ENCODE measurements at regions not wholly inside any gene's neighbourhood (a gene's known extent, or its start where the extent isn't known, plus 50 kb on each side); places are given as distances from the start of the nearest gene placed in this dataset.

GRCh38 chr2:19127616-19128015, 230.8 kb downstream of the OSR1 start:
- Mint-ChIP-seq H3K27me3 (no peaks in the 10 kb centered on the region), H3K27ac (no peak overlapping the region), H3K36me3 (ENCODE audit: low read depth) (no peaks in the 10 kb centered on the region), H3K4me1 (ENCODE audit: low read depth) (no peaks in the 10 kb centered on the region), H3K9me3 (no peaks in the 10 kb centered on the region), H3K4me3 (no peak overlapping the region)
- intact Hi-C loops (cut with micrococcal nuclease), result no loop called here

- no peaks in the 10 kb centered on the region for H3K9me3 Mint-ChIP-seq
- no peaks in the 10 kb centered on the region for H3K4me1 Mint-ChIP-seq (ENCODE audit: low read depth)
- intact Hi-C loops (cut with micrococcal nuclease), result no loop called here
- H3K4me3 Mint-ChIP-seq, result no peak overlapping the region
- H3K27me3 Mint-ChIP-seq, result no peaks in the 10 kb centered on the region
- H3K27ac Mint-ChIP-seq, result no peak overlapping the region
- no peaks in the 10 kb centered on the region for H3K36me3 Mint-ChIP-seq (ENCODE audit: low read depth)
These were observed 232.3 kb downstream of the OSR1 start for GRCh38 chr2:19125901-19126680.

GRCh38 chr2:19124135-19124534, 234.3 kb downstream of the OSR1 start:
- H3K36me3 Mint-ChIP-seq (ENCODE audit: low read depth), result no peaks in the 10 kb centered on the region
- intact Hi-C loops (cut with micrococcal nuclease), result no loop called here
- no peak overlapping the region for H3K27ac Mint-ChIP-seq
- no peaks in the 10 kb centered on the region for H3K27me3 Mint-ChIP-seq
- no peaks in the 10 kb centered on the region for H3K9me3 Mint-ChIP-seq
- no peak overlapping the region for H3K4me3 Mint-ChIP-seq
- no peaks in the 10 kb centered on the region for H3K4me1 Mint-ChIP-seq (ENCODE audit: low read depth)

GRCh38 chr2:19123556-19123955, 234.9 kb downstream of the OSR1 start:
- Mint-ChIP-seq H3K27me3 (no peaks in the 10 kb centered on the region), H3K4me1 (ENCODE audit: low read depth) (no peaks in the 10 kb centered on the region), H3K27ac (no peak overlapping the region), H3K36me3 (ENCODE audit: low read depth) (no peaks in the 10 kb centered on the region), H3K4me3 (no peak overlapping the region), H3K9me3 (no peaks in the 10 kb centered on the region)
- intact Hi-C loops (cut with micrococcal nuclease), result no loop called here

- Mint-ChIP-seq H3K4me1 (ENCODE audit: low read depth) (no peaks in the 10 kb centered on the region), H3K36me3 (ENCODE audit: low read depth) (no peaks in the 10 kb centered on the region), H3K27me3 (no peaks in the 10 kb centered on the region), H3K9me3 (peaks cover 9% of the 10 kb centered on the region), H3K4me3 (no peak overlapping the region), H3K27ac (no peak overlapping the region)
- intact Hi-C loops (cut with micrococcal nuclease), result no loop called here
These were observed 236.2 kb downstream of the OSR1 start for GRCh38 chr2:19122220-19122619.

GRCh38 chr2:19120941-19121750, 237.3 kb downstream of the OSR1 start:
- Mint-ChIP-seq H3K4me3 (no peak overlapping the region), H3K9me3 (peaks cover 11% of the 10 kb centered on the region), H3K4me1 (ENCODE audit: low read depth) (no peaks in the 10 kb centered on the region), H3K27ac (no peak overlapping the region), H3K36me3 (ENCODE audit: low read depth) (no peaks in the 10 kb centered on the region), H3K27me3 (no peaks in the 10 kb centered on the region)
- intact Hi-C loops (cut with micrococcal nuclease), result no loop called here

GRCh38 chr2:19120181-19120580, 238.2 kb downstream of the OSR1 start:
- H3K9me3 Mint-ChIP-seq, result peaks cover 11% of the 10 kb centered on the region
- H3K27ac Mint-ChIP-seq, result no peak overlapping the region
- intact Hi-C loops (cut with micrococcal nuclease), result no loop called here
- H3K27me3 Mint-ChIP-seq, result no peaks in the 10 kb centered on the region
- H3K36me3 Mint-ChIP-seq (ENCODE audit: low read depth), result no peaks in the 10 kb centered on the region
- no peak overlapping the region for H3K4me3 Mint-ChIP-seq
- no peaks in the 10 kb centered on the region for H3K4me1 Mint-ChIP-seq (ENCODE audit: low read depth)

GRCh38 chr2:19119326-19120001, 239.0 kb downstream of the OSR1 start:
- intact Hi-C loops (cut with micrococcal nuclease), result no loop called here
- no peak overlapping the region for H3K4me3 Mint-ChIP-seq
- H3K4me1 Mint-ChIP-seq (ENCODE audit: low read depth), result no peaks in the 10 kb centered on the region
- H3K27me3 Mint-ChIP-seq, result no peaks in the 10 kb centered on the region
- no peaks in the 10 kb centered on the region for H3K36me3 Mint-ChIP-seq (ENCODE audit: low read depth)
- H3K9me3 Mint-ChIP-seq, result peaks cover 11% of the 10 kb centered on the region
- no peak overlapping the region for H3K27ac Mint-ChIP-seq

GRCh38 chr2:19116918-19117317, 241.5 kb downstream of the OSR1 start:
- Mint-ChIP-seq H3K9me3 (peaks cover 11% of the 10 kb centered on the region), H3K4me1 (ENCODE audit: low read depth) (no peaks in the 10 kb centered on the region), H3K27ac (no peak overlapping the region), H3K4me3 (no peak overlapping the region), H3K27me3 (no peaks in the 10 kb centered on the region), H3K36me3 (ENCODE audit: low read depth) (no peaks in the 10 kb centered on the region)
- intact Hi-C loops (cut with micrococcal nuclease), result no loop called here

- no peaks in the 10 kb centered on the region for H3K4me1 Mint-ChIP-seq (ENCODE audit: low read depth)
- no peaks in the 10 kb centered on the region for H3K27me3 Mint-ChIP-seq
- no peak overlapping the region for H3K27ac Mint-ChIP-seq
- H3K9me3 Mint-ChIP-seq, result peaks cover 14% of the 10 kb centered on the region
- no peak overlapping the region for H3K4me3 Mint-ChIP-seq
- no peaks in the 10 kb centered on the region for H3K36me3 Mint-ChIP-seq (ENCODE audit: low read depth)
- intact Hi-C loops (cut with micrococcal nuclease), result no loop called here
These were observed 243.6 kb downstream of the OSR1 start for GRCh38 chr2:19114754-19115231.

GRCh38 chr2:19114126-19114525, 244.3 kb downstream of the OSR1 start:
- peaks cover 20% of the 10 kb centered on the region for H3K9me3 Mint-ChIP-seq
- H3K27ac Mint-ChIP-seq, result no peak overlapping the region
- no peaks in the 10 kb centered on the region for H3K27me3 Mint-ChIP-seq
- intact Hi-C loops (cut with micrococcal nuclease), result no loop called here
- H3K4me1 Mint-ChIP-seq (ENCODE audit: low read depth), result no peaks in the 10 kb centered on the region
- H3K4me3 Mint-ChIP-seq, result no peak overlapping the region
- H3K36me3 Mint-ChIP-seq (ENCODE audit: low read depth), result no peaks in the 10 kb centered on the region

- intact Hi-C loops (cut with micrococcal nuclease), result no loop called here
- Mint-ChIP-seq H3K4me1 (ENCODE audit: low read depth) (no peaks in the 10 kb centered on the region), H3K4me3 (no peak overlapping the region), H3K36me3 (ENCODE audit: low read depth) (no peaks in the 10 kb centered on the region), H3K27ac (no peak overlapping the region), H3K9me3 (peaks cover 9% of the 10 kb centered on the region), H3K27me3 (no peaks in the 10 kb centered on the region)
These were observed 247.1 kb downstream of the OSR1 start for GRCh38 chr2:19111354-19111753.

- H3K9me3 Mint-ChIP-seq, result peaks cover 9% of the 10 kb centered on the region
- no peaks in the 10 kb centered on the region for H3K27me3 Mint-ChIP-seq
- H3K36me3 Mint-ChIP-seq (ENCODE audit: low read depth), result no peaks in the 10 kb centered on the region
- H3K4me1 Mint-ChIP-seq (ENCODE audit: low read depth), result no peaks in the 10 kb centered on the region
- no peak overlapping the region for H3K27ac Mint-ChIP-seq
- intact Hi-C loops (cut with micrococcal nuclease), result no loop called here
- no peak overlapping the region for H3K4me3 Mint-ChIP-seq
These were observed 248.9 kb downstream of the OSR1 start for GRCh38 chr2:19109518-19109917.

GRCh38 chr2:19106376-19106775, 252.0 kb downstream of the OSR1 start:
- intact Hi-C loops (cut with micrococcal nuclease), result no loop called here
- peaks cover 9% of the 10 kb centered on the region for H3K9me3 Mint-ChIP-seq
- no peak overlapping the region for H3K4me3 Mint-ChIP-seq
- H3K27ac Mint-ChIP-seq, result no peak overlapping the region
- H3K36me3 Mint-ChIP-seq (ENCODE audit: low read depth), result no peaks in the 10 kb centered on the region
- no peaks in the 10 kb centered on the region for H3K27me3 Mint-ChIP-seq
- H3K4me1 Mint-ChIP-seq (ENCODE audit: low read depth), result no peaks in the 10 kb centered on the region

Data from dendritic cell treated with granulocyte-macrophage colony-stimulating factor and Interleukin-4, amounts not matched to agents 40 ng/mL and 50 ng/mL, for 4 days (primary cell).